Sigmoid colon (tissue), 4 donors: ENCODE measurements at regions not wholly inside any gene's neighbourhood (a gene's known extent, or its start where the extent isn't known, plus 50 kb on each side); places are given as distances from the start of the nearest gene placed in this dataset.

Experiments used
- EP300 ChIP-seq, 4 donors: sonication (generic); formaldehyde crosslinking; IDR thresholded peaks; one replicate each; pipeline ENCODE4 v1.6.1; 2017; ENCODE audit warnings: antibody characterized with exemption in 4 of 4
- POLR2A ChIP-seq, 2 donors: fragments of 450-650 bp; IDR thresholded peaks; one replicate each; pipeline ENCODE4 v1.6.1; 2016; ENCODE audit warnings: antibody characterized with exemption in 2 of 2, mild to moderate bottlenecking in 2 of 2, moderate library complexity in 2 of 2
- POLR2AphosphoS5 ChIP-seq, 4 donors: sonication (generic); formaldehyde crosslinking; IDR thresholded peaks; one replicate each; pipeline ENCODE4 v1.6.1; 2017; ENCODE audit warnings: antibody characterized with exemption in 4 of 4
- TF ChIP-seq, protein P1 (sequence below), 4 experiments: fragments of 450-650 bp in 3 of 4; fragments of 200-600 bp in 1 of 4; IDR thresholded peaks; one replicate each; pipeline ENCODE4 v1.5.1; 2016 to 2019; ENCODE audit warnings: antibody characterized with exemption in 4 of 4, mild to moderate bottlenecking in 3 of 4, moderate library complexity in 2 of 4

DNA sequence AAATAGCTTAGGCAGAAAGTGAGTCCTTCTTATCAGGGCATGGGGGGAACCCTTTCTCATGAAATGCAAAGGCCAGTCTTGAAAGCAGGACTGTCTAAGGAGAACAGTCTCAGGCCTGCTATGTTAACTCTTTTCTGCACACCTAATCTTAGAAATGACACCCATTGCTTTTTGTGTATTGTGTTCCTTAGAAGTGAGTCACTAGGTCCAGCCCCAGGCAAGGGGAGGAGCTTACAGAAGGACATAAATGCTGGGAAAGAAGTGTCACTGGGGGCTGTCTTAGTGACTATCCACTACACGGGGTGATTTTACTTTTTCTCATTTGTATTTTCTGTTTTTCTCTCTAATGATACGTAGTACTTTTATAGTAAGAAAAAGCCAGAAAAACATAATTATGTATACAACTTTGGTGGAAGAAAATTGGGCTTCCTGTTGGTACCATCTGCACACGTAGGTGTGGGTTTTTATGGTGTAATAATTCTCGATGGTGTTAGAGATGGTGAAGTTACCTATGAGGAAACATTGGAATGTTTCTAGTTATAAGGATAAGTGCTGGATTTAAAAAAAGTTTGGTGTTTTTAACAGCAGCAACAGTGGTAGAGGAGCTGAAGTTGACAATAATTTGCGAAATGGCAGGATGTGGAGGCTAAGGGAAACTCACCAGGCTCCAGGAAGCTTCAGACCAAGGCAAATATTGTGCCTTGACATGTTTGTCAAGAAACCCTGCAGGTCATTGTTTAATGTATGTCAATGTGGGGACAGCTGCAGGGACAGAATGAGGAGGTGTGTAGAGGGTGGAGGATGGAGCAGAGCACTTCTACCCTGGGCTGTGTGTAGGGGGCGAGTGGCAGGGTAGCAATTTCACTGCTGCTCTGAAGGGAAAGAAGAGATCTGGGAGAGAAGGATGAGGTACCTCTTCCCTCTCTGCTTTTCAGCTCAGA lies 214.9 kb downstream of the KTN1 start:
- no peak for TF ChIP-seq POLR2A (IDR thresholded peaks at IDR 0.05)
- TF ChIP-seq, protein P1, sequence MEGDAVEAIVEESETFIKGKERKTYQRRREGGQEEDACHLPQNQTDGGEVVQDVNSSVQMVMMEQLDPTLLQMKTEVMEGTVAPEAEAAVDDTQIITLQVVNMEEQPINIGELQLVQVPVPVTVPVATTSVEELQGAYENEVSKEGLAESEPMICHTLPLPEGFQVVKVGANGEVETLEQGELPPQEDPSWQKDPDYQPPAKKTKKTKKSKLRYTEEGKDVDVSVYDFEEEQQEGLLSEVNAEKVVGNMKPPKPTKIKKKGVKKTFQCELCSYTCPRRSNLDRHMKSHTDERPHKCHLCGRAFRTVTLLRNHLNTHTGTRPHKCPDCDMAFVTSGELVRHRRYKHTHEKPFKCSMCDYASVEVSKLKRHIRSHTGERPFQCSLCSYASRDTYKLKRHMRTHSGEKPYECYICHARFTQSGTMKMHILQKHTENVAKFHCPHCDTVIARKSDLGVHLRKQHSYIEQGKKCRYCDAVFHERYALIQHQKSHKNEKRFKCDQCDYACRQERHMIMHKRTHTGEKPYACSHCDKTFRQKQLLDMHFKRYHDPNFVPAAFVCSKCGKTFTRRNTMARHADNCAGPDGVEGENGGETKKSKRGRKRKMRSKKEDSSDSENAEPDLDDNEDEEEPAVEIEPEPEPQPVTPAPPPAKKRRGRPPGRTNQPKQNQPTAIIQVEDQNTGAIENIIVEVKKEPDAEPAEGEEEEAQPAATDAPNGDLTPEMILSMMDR (IDR thresholded peaks at IDR 0.05) = no peak
- no peak for TF ChIP-seq EP300 (IDR thresholded peaks at IDR 0.05)
- no peak for TF ChIP-seq POLR2AphosphoS5 (IDR thresholded peaks at IDR 0.05)
